ENCODE measurements at regions not wholly inside any gene's neighbourhood (a gene's known extent, or its start where the extent isn't known, plus 50 kb on each side); places are given as distances from the start of the nearest gene placed in this dataset.

GRCh38 chr5:45029553-45029952 is 220.8 kb downstream of the MRPS30 start:
- TF ChIP-seq POLR2A (IDR thresholded peaks at IDR 0.05) (no peak), CTCF (IDR thresholded peaks at IDR 0.05) (no peak)
